ENCODE measurements at regions not wholly inside any gene's neighbourhood (a gene's known extent, or its start where the extent isn't known, plus 50 kb on each side); places are given as distances from the start of the nearest gene placed in this dataset.

DNA sequence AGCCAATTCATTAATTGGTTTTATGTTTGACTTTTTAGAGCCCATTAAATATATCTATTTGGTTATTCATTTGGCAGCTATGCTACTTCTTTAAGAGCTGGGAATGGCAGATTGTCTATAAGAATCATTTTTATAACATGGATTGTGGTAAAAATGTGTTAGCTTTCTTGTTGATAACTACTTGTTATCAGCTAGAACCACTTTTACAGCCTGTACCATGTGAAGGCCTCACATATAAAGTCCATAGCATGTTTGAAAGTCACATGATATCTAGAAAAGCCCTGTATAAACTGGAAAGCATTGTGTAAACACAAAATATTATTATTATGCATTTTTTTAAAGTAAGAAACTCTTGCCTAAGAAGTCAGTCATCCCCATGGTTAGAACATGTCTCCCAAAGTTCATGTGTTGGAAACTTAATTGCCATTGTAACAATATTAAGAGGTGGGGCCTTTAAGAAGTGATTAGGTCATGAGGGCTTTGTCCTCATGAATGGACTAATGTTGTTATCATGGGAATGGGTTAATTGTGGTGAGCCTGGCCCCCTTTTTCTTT, 110.9 kb upstream of the BMP2K start:
- H3K27ac ChIP-seq (ENCODE audit: insufficient read length, low read depth, low read length), result no peak overlapping the region
- Mint-ChIP-seq H3K36me3 (ENCODE audit: insufficient read depth in 1 of 3, low read depth in 3 of 3) (no peaks in the 10 kb centered on the region), H3K27ac (no peak overlapping the region), H3K27me3 (ENCODE audit: low read depth) (no peaks in the 10 kb centered on the region; the same call in none of the 2 replicates), H3K9me3 (no peaks in the 10 kb centered on the region), H3K4me3 (no peak overlapping the region), H3K4me1 (peaks cover 32 to 34% of the 10 kb centered on the region in 2 experiments)
- no peaks in the 10 kb centered on the region for H3K23me2 ChIP-seq (ENCODE audit: insufficient read length, low read depth, low read length, poor library complexity, severe bottlenecking)
- no peak overlapping the region for H3K9ac ChIP-seq (ENCODE audit: extremely low read depth, insufficient read length, low read length)
- H3K18ac ChIP-seq (ENCODE audit: insufficient read length, low read depth, low read length), result no peak overlapping the region
- H3K79me1 ChIP-seq (ENCODE audit: insufficient read depth, low read depth, low read length, poor library complexity, severe bottlenecking), result no peaks in the 10 kb centered on the region
- no peak overlapping the region for H2BK15ac ChIP-seq (ENCODE audit: low read depth, low read length)
- no peak overlapping the region for H4K5ac ChIP-seq (ENCODE audit: insufficient read length, low read depth, low read length)
- no peak overlapping the region for H3T11ph ChIP-seq (ENCODE audit: low read length)
- H3K4me1 ChIP-seq (ENCODE audit: insufficient read depth, low read length), result peaks cover 4% of the 10 kb centered on the region; the same call in 1 of the 2 replicates
- no peak overlapping the region for H3K56ac ChIP-seq (ENCODE audit: insufficient read length, low read depth, low read length)
- no peak overlapping the region for H4K91ac ChIP-seq (ENCODE audit: insufficient read length, low read depth, low read length)
- H2BK12ac ChIP-seq (ENCODE audit: insufficient read length, low read depth, low read length), result no peak overlapping the region
- H3K23ac ChIP-seq (ENCODE audit: insufficient read length, low read depth, low read length), result no peak overlapping the region
- no peaks in the 10 kb centered on the region for H4K20me1 ChIP-seq (ENCODE audit: control insufficient read depth, insufficient read depth, insufficient read length)
- H2AFZ ChIP-seq (ENCODE audit: low read length), result no peak overlapping the region
- H3K14ac ChIP-seq (ENCODE audit: insufficient read depth, low read length), result no peak overlapping the region
- no peak overlapping the region for H2AK5ac ChIP-seq (ENCODE audit: insufficient read length, low read length)
- TF ChIP-seq, protein P1, sequence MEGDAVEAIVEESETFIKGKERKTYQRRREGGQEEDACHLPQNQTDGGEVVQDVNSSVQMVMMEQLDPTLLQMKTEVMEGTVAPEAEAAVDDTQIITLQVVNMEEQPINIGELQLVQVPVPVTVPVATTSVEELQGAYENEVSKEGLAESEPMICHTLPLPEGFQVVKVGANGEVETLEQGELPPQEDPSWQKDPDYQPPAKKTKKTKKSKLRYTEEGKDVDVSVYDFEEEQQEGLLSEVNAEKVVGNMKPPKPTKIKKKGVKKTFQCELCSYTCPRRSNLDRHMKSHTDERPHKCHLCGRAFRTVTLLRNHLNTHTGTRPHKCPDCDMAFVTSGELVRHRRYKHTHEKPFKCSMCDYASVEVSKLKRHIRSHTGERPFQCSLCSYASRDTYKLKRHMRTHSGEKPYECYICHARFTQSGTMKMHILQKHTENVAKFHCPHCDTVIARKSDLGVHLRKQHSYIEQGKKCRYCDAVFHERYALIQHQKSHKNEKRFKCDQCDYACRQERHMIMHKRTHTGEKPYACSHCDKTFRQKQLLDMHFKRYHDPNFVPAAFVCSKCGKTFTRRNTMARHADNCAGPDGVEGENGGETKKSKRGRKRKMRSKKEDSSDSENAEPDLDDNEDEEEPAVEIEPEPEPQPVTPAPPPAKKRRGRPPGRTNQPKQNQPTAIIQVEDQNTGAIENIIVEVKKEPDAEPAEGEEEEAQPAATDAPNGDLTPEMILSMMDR (conservative IDR thresholded peaks at IDR 0.05), result no peak
- no peaks in the 10 kb centered on the region for H3K27me3 ChIP-seq (ENCODE audit: insufficient read depth, low read length)
- H2BK5ac ChIP-seq (ENCODE audit: insufficient read length, low read length), result no peak overlapping the region
- H2BK20ac ChIP-seq (ENCODE audit: low read depth, low read length, poor library complexity, severe bottlenecking), result no peak overlapping the region
- H4K8ac ChIP-seq (replicated peaks; ENCODE audit: insufficient read length, low read depth, low read length), result no peak overlapping the region
- H3K9me3 ChIP-seq (ENCODE audit: control insufficient read depth, low read depth, low read length), result no peaks in the 10 kb centered on the region
- no peak overlapping the region for H2BK120ac ChIP-seq (ENCODE audit: low read depth, low read length, poor library complexity, severe bottlenecking)
- no peaks in the 10 kb centered on the region for H3K79me2 ChIP-seq (ENCODE audit: insufficient read depth, low read length)
- no peak overlapping the region for H3K4ac ChIP-seq (ENCODE audit: low read depth, low read length)
- DNase-seq, result no peak
- no peak overlapping the region for H3K4me2 ChIP-seq (ENCODE audit: insufficient read depth, insufficient read length, low read length)
